ENCODE measurements at regions not wholly inside any gene's neighbourhood (a gene's known extent, or its start where the extent isn't known, plus 50 kb on each side); places are given as distances from the start of the nearest gene placed in this dataset.

GRCh38 chr2:196224756-196225155, 53.4 kb upstream of the STK17B start:
- no peak for DNase-seq
- Mint-ChIP-seq H3K27me3 (no peaks in the 10 kb centered on the region), H3K9me3 (peaks cover 7% of the 10 kb centered on the region), H3K4me1 (peaks cover 83% of the 10 kb centered on the region), H3K27ac (peak overlapping the region; percentile 47), H3K4me3 (no peak overlapping the region), H3K36me3 (ENCODE audit: low read depth) (peaks cover 17% of the 10 kb centered on the region)
- ATAC-seq, result no peak

DNA sequence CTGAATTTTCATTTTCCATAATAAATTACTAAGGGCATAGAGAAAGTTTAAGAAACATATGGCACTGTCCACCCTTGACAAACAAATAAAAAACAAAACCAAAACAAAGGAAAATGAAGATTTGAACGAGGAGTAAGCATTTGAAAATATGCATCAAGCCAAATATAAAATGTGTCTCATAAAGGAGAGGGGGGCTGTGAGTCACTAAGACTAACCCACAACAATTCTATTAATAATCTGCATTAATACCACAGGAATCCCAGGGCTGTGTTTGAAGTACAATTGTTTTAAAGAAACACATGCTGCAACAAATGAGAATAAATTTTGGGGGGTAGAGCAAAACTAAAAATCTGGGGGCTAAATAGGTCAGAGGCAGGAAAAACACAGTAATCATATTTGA, 53.8 kb upstream of the STK17B start:
- peaks cover 83% of the 10 kb centered on the region for H3K4me1 Mint-ChIP-seq
- H3K27ac Mint-ChIP-seq, result peak overlapping the region; percentile 44
- H3K36me3 Mint-ChIP-seq (ENCODE audit: low read depth), result peaks cover 17% of the 10 kb centered on the region
- peak overlapping the region; percentile 37 for H3K4me3 Mint-ChIP-seq
- H3K9me3 Mint-ChIP-seq, result peaks cover 7% of the 10 kb centered on the region
- no peak for ATAC-seq
- H3K27me3 Mint-ChIP-seq, result no peaks in the 10 kb centered on the region
- no peak for DNase-seq

DNA sequence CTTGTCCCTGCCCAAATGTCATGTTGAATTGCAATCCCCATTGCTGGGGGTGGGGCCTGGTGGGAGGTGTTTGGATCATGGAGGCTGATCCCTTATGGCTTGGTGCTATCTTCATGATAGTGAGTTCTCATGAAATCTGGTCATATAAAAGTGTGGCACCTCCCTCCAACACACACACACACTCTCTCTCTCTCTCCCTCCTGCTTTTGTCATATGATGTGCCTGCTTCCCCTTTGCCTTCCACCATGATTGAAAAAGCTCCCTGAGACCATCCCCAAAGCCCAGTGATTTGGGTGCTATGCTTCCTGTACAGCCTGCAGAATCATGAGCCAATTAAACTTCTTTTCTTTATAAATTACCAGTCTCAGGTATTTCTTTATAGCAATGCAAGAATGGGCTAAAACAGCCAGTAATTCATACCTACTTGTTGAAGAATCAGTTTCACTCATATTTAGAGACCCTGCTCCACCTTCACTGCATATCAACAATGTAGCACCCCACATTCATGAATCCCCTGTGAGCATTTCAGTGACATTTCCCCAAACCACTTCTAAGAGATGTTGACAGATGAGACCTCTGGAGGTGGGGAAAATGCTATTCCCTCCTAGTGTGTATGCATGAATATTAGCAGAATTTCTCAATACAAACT, 54.8 kb upstream of the STK17B start:
- peak; percentile 62 for ATAC-seq
- Mint-ChIP-seq H3K27me3 (no peaks in the 10 kb centered on the region), H3K27ac (peak overlapping the region; percentile 96), H3K4me1 (peaks cover 85% of the 10 kb centered on the region), H3K4me3 (peak overlapping the region; percentile 56), H3K36me3 (ENCODE audit: low read depth) (peaks cover 17% of the 10 kb centered on the region), H3K9me3 (peaks cover 7% of the 10 kb centered on the region)
- DNase-seq, result no peak

DNA sequence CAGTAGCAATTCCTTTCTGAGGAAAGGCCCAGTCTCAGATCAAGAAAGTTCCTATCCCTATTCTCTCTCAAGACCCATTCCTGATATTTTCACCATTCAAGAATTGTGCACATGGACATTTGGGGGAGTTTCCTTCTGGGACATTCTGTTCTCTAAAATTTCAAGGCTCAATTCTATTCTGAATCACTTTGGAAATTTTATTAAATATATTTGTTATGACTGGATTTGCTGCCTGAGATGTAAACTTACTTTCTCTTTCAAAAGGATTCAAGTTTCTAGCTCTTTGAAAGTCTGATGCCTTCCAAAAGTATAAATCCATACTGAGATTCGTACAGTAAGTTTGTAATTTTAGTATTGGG, 55.3 kb upstream of the STK17B start:
- Mint-ChIP-seq H3K9me3 (peaks cover 7% of the 10 kb centered on the region), H3K4me1 (peaks cover 88% of the 10 kb centered on the region), H3K36me3 (ENCODE audit: low read depth) (peaks cover 17% of the 10 kb centered on the region), H3K27ac (peak overlapping the region; percentile 96), H3K4me3 (peak overlapping the region; percentile 56), H3K27me3 (no peaks in the 10 kb centered on the region)
- no peak for ATAC-seq
- DNase-seq, result no peak

DNA sequence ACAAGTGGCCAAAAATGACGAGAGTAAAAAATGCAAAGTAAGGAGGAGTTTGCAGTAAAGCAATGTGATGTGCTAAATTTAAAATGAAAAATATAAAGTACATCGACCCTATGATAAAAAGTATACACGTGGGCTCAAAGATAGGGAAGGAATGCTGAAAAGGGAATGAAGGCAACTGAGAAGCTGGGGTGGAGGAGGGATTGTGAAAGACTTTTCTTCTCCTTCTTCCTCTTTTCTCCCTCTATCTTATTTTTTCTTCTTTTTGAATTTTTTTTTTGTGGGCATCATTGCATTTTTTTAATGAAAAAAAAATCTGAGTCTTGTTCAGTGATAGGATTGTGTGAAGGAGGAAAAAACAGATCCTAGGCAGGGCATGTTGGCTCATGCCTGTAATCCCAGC, 57.6 kb upstream of the STK17B start:
- DNase-seq (no peak), ATAC-seq (no peak)
- Mint-ChIP-seq H3K4me1 (peaks cover 97% of the 10 kb centered on the region), H3K9me3 (peaks cover 3% of the 10 kb centered on the region), H3K27ac (peak overlapping the region; percentile 96), H3K27me3 (no peaks in the 10 kb centered on the region), H3K36me3 (ENCODE audit: low read depth) (peaks cover 4% of the 10 kb centered on the region), H3K4me3 (peak overlapping the region; percentile 7)

- Mint-ChIP-seq H3K27ac (peak overlapping the region; percentile 96), H3K27me3 (no peaks in the 10 kb centered on the region), H3K9me3 (no peaks in the 10 kb centered on the region), H3K4me1 (peaks cover 96% of the 10 kb centered on the region), H3K4me3 (peak overlapping the region; percentile 62), H3K36me3 (ENCODE audit: low read depth) (peaks cover 1% of the 10 kb centered on the region)
- DNase-seq (peak; percentile 62), ATAC-seq (peak; percentile 40)
These were observed 58.9 kb upstream of the STK17B start for GRCh38 chr2:196230061-196230854.

DNA sequence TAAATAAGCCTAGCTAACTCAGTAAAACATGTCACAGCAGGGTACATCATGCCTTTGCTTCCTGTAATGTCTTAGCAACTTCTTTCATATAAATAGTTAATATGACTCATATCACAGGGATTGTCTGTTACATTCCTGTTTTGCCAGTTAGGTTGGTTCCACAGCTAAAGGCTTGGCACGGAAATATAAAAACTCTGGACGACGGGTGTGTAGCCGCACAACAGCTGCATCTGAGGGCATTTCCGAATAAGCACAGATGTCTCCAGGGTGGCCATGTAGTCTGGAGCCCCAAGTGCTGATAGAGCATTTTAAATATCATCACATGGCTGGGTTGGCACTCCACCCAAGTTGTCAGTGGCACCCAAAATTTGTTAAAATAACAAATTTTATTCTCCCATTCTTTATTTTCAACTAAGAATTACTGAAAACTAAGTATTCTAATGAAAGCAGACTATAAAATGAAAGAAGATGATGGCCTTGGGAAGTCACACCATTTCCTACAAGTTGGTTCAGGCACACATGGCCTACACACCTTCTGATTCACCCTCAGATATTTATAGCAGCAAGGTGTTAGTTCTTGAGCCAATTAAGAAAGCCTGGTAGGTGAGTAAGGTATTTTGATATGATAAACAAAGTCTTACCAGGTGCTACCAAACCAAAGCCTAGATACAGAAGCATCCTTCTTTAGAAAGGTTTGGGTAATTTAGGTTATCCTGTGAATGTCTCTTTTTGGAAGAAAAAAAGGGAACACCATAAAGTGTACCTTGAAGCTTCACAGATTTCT, 61.8 kb upstream of the STK17B start:
- Mint-ChIP-seq H3K27me3 (no peaks in the 10 kb centered on the region), H3K27ac (peak overlapping the region; percentile 91), H3K4me3 (peak overlapping the region; percentile 8), H3K9me3 (no peaks in the 10 kb centered on the region), H3K4me1 (peaks cover 95% of the 10 kb centered on the region), H3K36me3 (ENCODE audit: low read depth) (peaks cover 8% of the 10 kb centered on the region)
- ATAC-seq (peak; percentile 23), DNase-seq (no peak)

GRCh38 chr2:196233805-196234475, 62.6 kb upstream of the STK17B start:
- ATAC-seq (peak; percentile 17), DNase-seq (no peak)
- peak overlapping the region; percentile 11 for H3K4me3 Mint-ChIP-seq
- H3K9me3 Mint-ChIP-seq, result no peaks in the 10 kb centered on the region
- no peaks in the 10 kb centered on the region for H3K27me3 Mint-ChIP-seq
- peaks cover 95% of the 10 kb centered on the region for H3K4me1 Mint-ChIP-seq
- peak overlapping the region; percentile 91 for H3K27ac Mint-ChIP-seq
- H3K36me3 Mint-ChIP-seq (ENCODE audit: low read depth), result peaks cover 8% of the 10 kb centered on the region

GRCh38 chr2:196234672-196235071, 63.3 kb upstream of the STK17B start:
- H3K27ac Mint-ChIP-seq, result peak overlapping the region; percentile 91
- H3K4me1 Mint-ChIP-seq, result peaks cover 96% of the 10 kb centered on the region
- no peaks in the 10 kb centered on the region for H3K27me3 Mint-ChIP-seq
- peaks cover 8% of the 10 kb centered on the region for H3K36me3 Mint-ChIP-seq (ENCODE audit: low read depth)
- peak; percentile 64 for DNase-seq
- peak overlapping the region; percentile 51 for H3K4me3 Mint-ChIP-seq
- no peaks in the 10 kb centered on the region for H3K9me3 Mint-ChIP-seq
- ATAC-seq, result peak; percentile 72

DNA sequence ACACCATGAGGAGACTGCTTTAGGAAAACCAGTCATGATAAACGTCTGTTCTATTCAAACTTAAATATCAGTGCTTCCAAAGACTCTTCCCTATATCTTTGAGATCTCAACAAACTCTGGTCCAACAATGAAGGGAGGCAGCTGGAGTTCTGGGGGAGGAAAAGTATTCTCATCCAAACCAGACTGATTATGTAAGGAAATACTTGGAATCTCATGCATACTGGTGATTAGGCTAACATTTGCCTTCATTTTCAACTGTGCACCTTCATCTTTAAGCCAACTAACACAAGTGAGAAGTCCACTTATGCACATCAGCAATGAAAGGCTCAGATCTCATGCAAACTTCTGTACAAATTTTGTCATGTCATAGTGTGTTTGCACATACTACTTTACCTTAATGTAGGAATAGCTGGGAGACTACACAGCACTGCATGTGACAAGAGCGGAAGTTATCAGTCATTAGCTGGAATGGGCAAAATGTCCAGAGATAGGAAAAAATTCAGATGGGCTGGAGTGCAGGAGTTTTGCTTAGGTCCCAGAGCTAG, 67.5 kb upstream of the STK17B start:
- ATAC-seq, result no peak
- Mint-ChIP-seq H3K36me3 (ENCODE audit: low read depth) (peaks cover 8% of the 10 kb centered on the region), H3K9me3 (no peaks in the 10 kb centered on the region), H3K27ac (peak overlapping the region; percentile 100), H3K4me3 (peak overlapping the region; percentile 33), H3K4me1 (peaks cover 94% of the 10 kb centered on the region), H3K27me3 (no peaks in the 10 kb centered on the region)
- no peak for DNase-seq

- Mint-ChIP-seq H3K4me1 (peaks cover 93% of the 10 kb centered on the region), H3K9me3 (no peaks in the 10 kb centered on the region), H3K27me3 (no peaks in the 10 kb centered on the region), H3K36me3 (ENCODE audit: low read depth) (peaks cover 8% of the 10 kb centered on the region), H3K4me3 (peak overlapping the region; percentile 85), H3K27ac (peak overlapping the region; percentile 100)
- peak; percentile 74 for ATAC-seq
- DNase-seq, result peak; percentile 76
These were observed 68.5 kb upstream of the STK17B start for GRCh38 chr2:196239622-196240587.

GRCh38 chr2:196241175-196241574, 69.8 kb upstream of the STK17B start:
- Mint-ChIP-seq H3K4me3 (peak overlapping the region; percentile 85), H3K27ac (peak overlapping the region; percentile 100), H3K36me3 (ENCODE audit: low read depth) (peaks cover 8% of the 10 kb centered on the region), H3K27me3 (no peaks in the 10 kb centered on the region), H3K9me3 (no peaks in the 10 kb centered on the region), H3K4me1 (peaks cover 94% of the 10 kb centered on the region)
- ATAC-seq, result no peak
- no peak for DNase-seq

GRCh38 chr2:196242131-196242620, 70.8 kb upstream of the STK17B start:
- Mint-ChIP-seq H3K36me3 (ENCODE audit: low read depth) (peaks cover under 1% of the 10 kb centered on the region), H3K27me3 (no peaks in the 10 kb centered on the region), H3K9me3 (no peaks in the 10 kb centered on the region), H3K4me3 (peak overlapping the region; percentile 85), H3K4me1 (peaks cover 88% of the 10 kb centered on the region), H3K27ac (peak overlapping the region; percentile 100)
- no peak for DNase-seq
- ATAC-seq, result peak; percentile 91
